ENCODE measurements at regions not wholly inside any gene's neighbourhood (a gene's known extent, or its start where the extent isn't known, plus 50 kb on each side); places are given as distances from the start of the nearest gene placed in this dataset.

GRCh38 chr12:75611041-75611440, 99.6 kb upstream of the KRR1 start:
- TF ChIP-seq CTCF (conservative IDR thresholded peaks at IDR 0.05; ENCODE audit: low read depth in 2 of 2) (peak; percentile 41 to 54), JUNB (IDR thresholded peaks at IDR 0.05; ENCODE audit: unreplicated experiment) (no peak), EZH2 (IDR thresholded peaks at IDR 0.05; ENCODE audit: low read depth, unreplicated experiment) (no peak), POLR2AphosphoS5 (IDR thresholded peaks at IDR 0.05; ENCODE audit: low read depth) (no peak), EZH2phosphoT487 (IDR thresholded peaks at IDR 0.05; ENCODE audit: unreplicated experiment) (no peak), CREB1 (CRISPR knock-in tag; IDR thresholded peaks at IDR 0.05; ENCODE audit: low read depth) (no peak), ZNF114 (CRISPR knock-in tag; IDR thresholded peaks at IDR 0.05) (no peak)
- TF ChIP-seq, protein P1, sequence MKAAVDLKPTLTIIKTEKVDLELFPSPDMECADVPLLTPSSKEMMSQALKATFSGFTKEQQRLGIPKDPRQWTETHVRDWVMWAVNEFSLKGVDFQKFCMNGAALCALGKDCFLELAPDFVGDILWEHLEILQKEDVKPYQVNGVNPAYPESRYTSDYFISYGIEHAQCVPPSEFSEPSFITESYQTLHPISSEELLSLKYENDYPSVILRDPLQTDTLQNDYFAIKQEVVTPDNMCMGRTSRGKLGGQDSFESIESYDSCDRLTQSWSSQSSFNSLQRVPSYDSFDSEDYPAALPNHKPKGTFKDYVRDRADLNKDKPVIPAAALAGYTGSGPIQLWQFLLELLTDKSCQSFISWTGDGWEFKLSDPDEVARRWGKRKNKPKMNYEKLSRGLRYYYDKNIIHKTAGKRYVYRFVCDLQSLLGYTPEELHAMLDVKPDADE (IDR thresholded peaks at IDR 0.05): no peak

All from GM23338 (cell line).